ENCODE measurements at regions not wholly inside any gene's neighbourhood (a gene's known extent, or its start where the extent isn't known, plus 50 kb on each side); places are given as distances from the start of the nearest gene placed in this dataset.

- no peaks in the 10 kb centered on the region for H3K27me3 Mint-ChIP-seq (ENCODE audit: low read depth)
- H3K36me3 Mint-ChIP-seq (ENCODE audit: low read depth), result peaks cover 3% of the 10 kb centered on the region
- H3K27ac Mint-ChIP-seq (ENCODE audit: unreplicated experiment), result no peak overlapping the region
- H3K4me1 Mint-ChIP-seq, result peaks cover 14% of the 10 kb centered on the region
- no peak for TF ChIP-seq CTCF (conservative IDR thresholded peaks at IDR 0.05)
- no peak for DNase-seq (ENCODE audit: low read depth, low spot score)
- no peaks in the 10 kb centered on the region for H3K9me3 Mint-ChIP-seq
- no peak overlapping the region for H3K4me3 Mint-ChIP-seq
Observed at GRCh38 chr7:121459148-121459547, 63.0 kb upstream of the FAM3C start.

DNA sequence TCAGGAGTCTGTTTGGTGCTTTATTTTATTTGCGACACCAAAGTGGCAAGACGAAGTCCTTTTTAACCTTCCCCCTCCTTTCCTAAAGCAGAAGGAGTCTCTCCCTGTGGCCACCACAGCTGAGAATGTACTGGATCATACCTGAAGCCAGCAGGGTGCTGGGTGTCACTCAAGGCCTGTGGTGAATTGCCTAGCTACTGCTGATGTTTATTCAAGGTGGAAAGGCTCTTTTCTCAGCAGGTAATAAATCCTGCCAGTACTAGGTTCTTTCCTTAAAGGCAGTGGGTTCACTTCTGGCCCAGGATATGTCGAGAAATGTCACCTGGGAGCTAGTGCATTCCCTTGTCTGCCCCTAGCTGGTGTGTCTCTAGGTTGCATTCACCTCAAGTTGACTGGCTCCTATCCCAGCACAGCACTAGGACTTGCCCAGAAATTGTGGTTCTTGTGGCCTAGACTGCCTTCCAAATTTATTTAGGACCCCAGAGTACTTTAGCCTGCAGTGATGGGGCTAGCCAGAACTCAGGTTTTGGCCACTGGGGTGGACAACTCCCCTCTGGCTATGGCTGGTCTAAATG is 60.8 kb upstream of the FAM3C start:
- Mint-ChIP-seq H3K36me3 (ENCODE audit: low read depth) (peaks cover 3% of the 10 kb centered on the region), H3K27ac (ENCODE audit: unreplicated experiment) (no peak overlapping the region), H3K27me3 (ENCODE audit: low read depth) (no peaks in the 10 kb centered on the region), H3K4me3 (no peak overlapping the region), H3K4me1 (peaks cover 4% of the 10 kb centered on the region), H3K9me3 (peaks cover 7% of the 10 kb centered on the region)
- no peak for TF ChIP-seq CTCF (conservative IDR thresholded peaks at IDR 0.05)
- DNase-seq (ENCODE audit: low read depth, low spot score), result no peak

GRCh38 chr7:121456015-121456414 is 59.9 kb upstream of the FAM3C start:
- TF ChIP-seq CTCF (conservative IDR thresholded peaks at IDR 0.05), result no peak
- H3K27me3 Mint-ChIP-seq (ENCODE audit: low read depth), result no peaks in the 10 kb centered on the region
- H3K9me3 Mint-ChIP-seq, result peaks cover 7% of the 10 kb centered on the region
- no peak overlapping the region for H3K4me3 Mint-ChIP-seq
- H3K36me3 Mint-ChIP-seq (ENCODE audit: low read depth), result peaks cover 3% of the 10 kb centered on the region
- no peak for DNase-seq (ENCODE audit: low read depth, low spot score)
- H3K27ac Mint-ChIP-seq (ENCODE audit: unreplicated experiment), result no peak overlapping the region
- H3K4me1 Mint-ChIP-seq, result no peaks in the 10 kb centered on the region

GRCh38 chr7:121452389-121452788 is 56.3 kb upstream of the FAM3C start:
- Mint-ChIP-seq H3K4me1 (no peaks in the 10 kb centered on the region), H3K27me3 (ENCODE audit: low read depth) (no peaks in the 10 kb centered on the region), H3K27ac (ENCODE audit: unreplicated experiment) (no peak overlapping the region), H3K4me3 (no peak overlapping the region), H3K36me3 (ENCODE audit: low read depth) (peaks cover 3% of the 10 kb centered on the region), H3K9me3 (peaks cover 7% of the 10 kb centered on the region)
- DNase-seq (ENCODE audit: low read depth, low spot score), result no peak
- TF ChIP-seq CTCF (conservative IDR thresholded peaks at IDR 0.05), result no peak

DNA sequence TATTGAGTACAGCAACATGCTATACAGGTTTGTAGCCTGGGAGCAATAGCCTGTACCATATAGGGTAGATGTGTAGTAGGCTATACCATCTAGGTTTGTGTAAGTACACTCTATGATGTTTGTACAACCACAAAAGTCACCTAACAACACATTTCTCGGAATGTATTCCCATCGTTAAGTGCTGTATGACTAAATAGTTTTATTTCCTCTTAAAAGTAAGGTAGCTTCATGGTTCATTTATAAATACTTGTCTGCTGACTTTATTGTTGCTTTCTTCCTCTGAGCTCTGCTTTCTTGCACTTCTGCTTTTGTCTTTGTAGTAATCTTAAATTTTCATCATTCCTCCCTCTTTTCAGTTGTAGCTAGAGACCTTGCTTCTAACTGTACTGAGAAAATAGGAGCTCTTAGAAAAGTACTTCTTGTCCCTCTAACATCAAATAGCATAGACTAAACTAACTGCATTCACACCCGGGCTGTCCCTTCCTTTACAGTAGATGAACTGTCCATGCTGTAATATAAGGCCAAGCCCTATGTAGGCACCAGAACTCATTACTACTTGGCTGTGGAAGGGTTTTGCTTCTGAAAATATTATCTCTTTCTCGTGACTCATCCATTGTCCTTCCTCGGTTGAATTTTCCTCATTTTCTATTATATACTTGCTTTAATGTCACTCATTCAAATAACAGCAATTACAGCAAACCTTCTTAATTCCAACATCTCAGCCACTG is 55.4 kb upstream of the FAM3C start:
- TF ChIP-seq CTCF (conservative IDR thresholded peaks at IDR 0.05), result no peak

More for the DNA sequence above, 55.4 kb upstream of the FAM3C start:
- Mint-ChIP-seq H3K4me1 (no peaks in the 10 kb centered on the region), H3K36me3 (ENCODE audit: low read depth) (peaks cover 3% of the 10 kb centered on the region), H3K27ac (ENCODE audit: unreplicated experiment) (no peak overlapping the region), H3K4me3 (no peak overlapping the region), H3K9me3 (peaks cover 7% of the 10 kb centered on the region), H3K27me3 (ENCODE audit: low read depth) (no peaks in the 10 kb centered on the region)
- DNase-seq (ENCODE audit: low read depth, low spot score), result no peak

All from neural crest cell (in vitro differentiated cells).